Mucosa of descending colon (tissue), 3 donors: ENCODE measurements at regions not wholly inside any gene's neighbourhood (a gene's known extent, or its start where the extent isn't known, plus 50 kb on each side); places are given as distances from the start of the nearest gene placed in this dataset.

Source experiments
- ATAC-seq: fragments of 200-7000 bp; cut with Tn5 transposase; one replicate; pipeline ENCODE4 v1.9.1; 2020; ENCODE audit warnings: mild to moderate bottlenecking, moderate library complexity
- DNase-seq, 3 donors: peaks; one replicate each; pipeline ENCODE4 v3.0.0-alpha.2; 2020
- H3K36me3 ChIP-seq: fragments of 200-600 bp; one replicate; pipeline ENCODE4 v1.8.0; 2021; ENCODE audit warnings: low read depth, mild to moderate bottlenecking
- H3K4me1 ChIP-seq: fragments of 200-600 bp; one replicate; pipeline ENCODE4 v1.8.0; 2021; ENCODE audit warnings: low read depth, mild to moderate bottlenecking
- H3K4me3 ChIP-seq: fragments of 200-600 bp; one replicate; pipeline ENCODE4 v1.8.0; 2021; ENCODE audit warnings: mild to moderate bottlenecking
- H3K9me3 ChIP-seq: fragments of 200-600 bp; one replicate; pipeline ENCODE4 v1.8.0; 2021; ENCODE audit warnings: mild to moderate bottlenecking
- intact Hi-C, 2 donors: fragments of 100-400 bp; cut with DNase I in 1 of 2; cut with micrococcal nuclease in 1 of 2; formaldehyde crosslinking; loops; one replicate each; pipeline versions ENCODE4 v1.11.0 to v1.11.1; 2022; cut with DNase I, micrococcal nuclease
- TF ChIP-seq, protein P1 (sequence below): fragments of 200-600 bp; IDR thresholded peaks from one replicate; pipeline ENCODE4 v1.8.0; 2022; ENCODE audit warnings: antibody characterized with exemption, mild to moderate bottlenecking
- donor health status: DM: no; HTN: no; CAD: no; lungs with moderate emphysema.
- donor health status: DM: no; HTN: no; CAD: no.
- donor health status: DM: no; HTN: yes; CAD: no.

DNA sequence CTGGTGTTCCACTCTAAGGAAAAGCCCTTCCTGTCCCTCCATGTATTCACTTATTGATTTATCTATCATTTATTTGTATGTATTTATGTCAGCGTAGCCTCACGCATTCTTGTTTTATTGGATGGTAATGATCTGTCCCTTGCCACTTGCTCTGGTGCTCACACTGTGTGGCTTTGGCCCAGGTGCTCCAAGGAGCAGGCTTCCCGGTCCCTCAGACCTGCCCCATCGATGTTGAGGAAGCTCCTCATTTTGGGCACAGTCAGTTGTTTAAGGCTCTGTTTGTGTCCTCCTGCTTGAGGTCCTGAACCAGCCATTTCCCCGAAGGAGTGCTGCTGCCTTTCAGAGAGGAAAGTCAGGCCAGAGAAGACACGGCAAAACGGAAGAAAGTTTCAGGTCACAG, 1485.4 kb downstream of the TBC1D22A start:
- Histone ChIP-seq H3K9me3 (no peaks in the 10 kb centered on the region), H3K4me3 (no peak overlapping the region), H3K4me1 (no peaks in the 10 kb centered on the region), H3K36me3 (no peaks in the 10 kb centered on the region)
- no peak for ATAC-seq
- no peak for DNase-seq
- intact Hi-C loops, result no loop called here
- TF ChIP-seq, protein P1, sequence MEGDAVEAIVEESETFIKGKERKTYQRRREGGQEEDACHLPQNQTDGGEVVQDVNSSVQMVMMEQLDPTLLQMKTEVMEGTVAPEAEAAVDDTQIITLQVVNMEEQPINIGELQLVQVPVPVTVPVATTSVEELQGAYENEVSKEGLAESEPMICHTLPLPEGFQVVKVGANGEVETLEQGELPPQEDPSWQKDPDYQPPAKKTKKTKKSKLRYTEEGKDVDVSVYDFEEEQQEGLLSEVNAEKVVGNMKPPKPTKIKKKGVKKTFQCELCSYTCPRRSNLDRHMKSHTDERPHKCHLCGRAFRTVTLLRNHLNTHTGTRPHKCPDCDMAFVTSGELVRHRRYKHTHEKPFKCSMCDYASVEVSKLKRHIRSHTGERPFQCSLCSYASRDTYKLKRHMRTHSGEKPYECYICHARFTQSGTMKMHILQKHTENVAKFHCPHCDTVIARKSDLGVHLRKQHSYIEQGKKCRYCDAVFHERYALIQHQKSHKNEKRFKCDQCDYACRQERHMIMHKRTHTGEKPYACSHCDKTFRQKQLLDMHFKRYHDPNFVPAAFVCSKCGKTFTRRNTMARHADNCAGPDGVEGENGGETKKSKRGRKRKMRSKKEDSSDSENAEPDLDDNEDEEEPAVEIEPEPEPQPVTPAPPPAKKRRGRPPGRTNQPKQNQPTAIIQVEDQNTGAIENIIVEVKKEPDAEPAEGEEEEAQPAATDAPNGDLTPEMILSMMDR, result no peak

GRCh38 chr22:48245196-48245485, 1482.7 kb downstream of the TBC1D22A start:
- DNase-seq (no peak), ATAC-seq (no peak)
- Histone ChIP-seq H3K9me3 (no peaks in the 10 kb centered on the region), H3K4me3 (no peak overlapping the region), H3K4me1 (no peaks in the 10 kb centered on the region), H3K36me3 (no peaks in the 10 kb centered on the region)
- TF ChIP-seq, protein P1, result no peak
- intact Hi-C loops, result no loop called here

DNA sequence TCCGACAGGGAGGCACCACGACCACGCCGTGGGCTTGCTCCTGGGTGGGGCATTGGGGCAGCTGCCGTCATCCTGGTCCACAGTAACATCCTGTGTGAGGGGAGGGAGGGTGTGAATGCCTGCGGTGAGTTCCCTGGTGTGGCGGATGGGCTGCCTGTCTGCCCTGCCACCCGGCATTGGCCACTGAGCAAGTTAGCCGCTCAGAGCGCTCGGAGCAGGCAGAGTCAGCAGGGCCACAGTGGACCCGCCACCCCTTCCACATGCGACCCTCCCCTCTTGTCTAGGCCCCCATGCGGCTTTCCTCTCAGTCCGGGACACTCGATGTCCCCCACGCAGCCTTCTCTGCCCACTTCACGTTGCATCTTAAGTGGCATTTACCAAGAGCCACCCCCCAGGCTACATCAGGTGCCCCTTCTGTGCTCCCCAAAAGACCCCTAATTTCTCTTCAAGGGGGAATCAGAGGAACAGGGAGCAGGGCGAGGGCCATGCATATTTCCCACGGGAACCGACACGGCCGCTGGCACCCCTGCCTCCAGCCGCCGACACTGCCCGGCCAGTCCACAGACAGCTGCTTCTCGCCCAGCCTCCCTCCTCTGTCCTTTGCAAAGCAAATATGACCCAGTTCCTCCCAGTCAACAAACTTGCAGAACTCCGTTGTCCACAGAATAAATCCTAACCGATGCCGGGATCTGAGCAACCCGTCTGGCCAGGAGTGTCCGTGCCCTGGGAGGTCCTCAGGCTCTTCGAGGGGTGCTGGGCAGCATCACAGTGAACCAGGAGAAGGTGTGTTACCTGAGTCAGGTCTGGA, 1482.1 kb downstream of the TBC1D22A start:
- Histone ChIP-seq H3K9me3 (no peaks in the 10 kb centered on the region), H3K4me3 (no peak overlapping the region), H3K36me3 (no peaks in the 10 kb centered on the region), H3K4me1 (no peaks in the 10 kb centered on the region)
- TF ChIP-seq, protein P1, result no peak
- DNase-seq (no peak), ATAC-seq (no peak)
- intact Hi-C loops, result no loop called here

GRCh38 chr22:48242461-48242864, 1480.0 kb downstream of the TBC1D22A start:
- no peak overlapping the region for H3K4me3 ChIP-seq
- TF ChIP-seq, protein P1, result no peak
- H3K9me3 ChIP-seq, result no peaks in the 10 kb centered on the region
- H3K36me3 ChIP-seq, result no peaks in the 10 kb centered on the region
- intact Hi-C loops, result no loop called here
- no peak for DNase-seq
- no peak for ATAC-seq
- H3K4me1 ChIP-seq, result no peaks in the 10 kb centered on the region

DNA sequence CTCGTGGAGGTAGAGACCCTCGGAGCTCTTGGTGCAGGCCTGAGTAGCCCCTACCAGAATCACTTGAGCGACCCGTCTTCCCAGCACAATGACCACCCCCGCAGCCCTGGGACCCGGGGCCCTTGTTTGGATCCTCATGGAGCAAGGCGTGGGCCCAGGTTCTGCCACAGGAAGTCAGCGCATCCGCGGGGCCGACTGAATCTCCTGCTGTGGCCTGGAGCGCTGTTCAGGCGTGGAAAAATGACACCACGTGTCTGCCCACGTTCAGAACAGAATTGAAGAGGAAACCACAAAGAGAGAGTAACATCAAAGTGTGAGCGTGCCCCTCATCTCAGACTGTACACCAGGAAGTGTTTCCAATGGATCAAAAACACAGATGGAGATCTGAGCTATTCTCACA, 1479.2 kb downstream of the TBC1D22A start:
- DNase-seq (no peak), ATAC-seq (no peak)
- H3K4me3 ChIP-seq, result no peak overlapping the region
- H3K36me3 ChIP-seq, result no peaks in the 10 kb centered on the region
- no peaks in the 10 kb centered on the region for H3K4me1 ChIP-seq
- intact Hi-C loops, result no loop called here
- TF ChIP-seq, protein P1, result no peak
- no peaks in the 10 kb centered on the region for H3K9me3 ChIP-seq

GRCh38 chr22:48240935-48241230, 1478.4 kb downstream of the TBC1D22A start:
- TF ChIP-seq, protein P1, result no peak
- DNase-seq, result no peak
- intact Hi-C loops, result no loop called here
- no peaks in the 10 kb centered on the region for H3K9me3 ChIP-seq
- no peaks in the 10 kb centered on the region for H3K4me1 ChIP-seq
- no peaks in the 10 kb centered on the region for H3K36me3 ChIP-seq
- H3K4me3 ChIP-seq, result no peak overlapping the region
- ATAC-seq, result no peak
